HEK293 (cell line): ENCODE measurements at regions not wholly inside any gene's neighbourhood (a gene's known extent, or its start where the extent isn't known, plus 50 kb on each side); places are given as distances from the start of the nearest gene placed in this dataset.

Experiments used
- HIC1 ChIP-seq: fragments of 450-650 bp; formaldehyde crosslinking; IDR thresholded peaks from 2 replicates; pipeline ENCODE4 v1.5.1; 2016; ENCODE audit warnings: missing biosample characterization, missing genetic modification characterization
- INSM2 ChIP-seq: fragments of 450-650 bp; formaldehyde crosslinking; IDR thresholded peaks from 2 replicates; pipeline ENCODE4 v1.5.1; 2016; ENCODE audit warnings: missing biosample characterization, missing genetic modification characterization
- KLF7 ChIP-seq: fragments of 450-650 bp; formaldehyde crosslinking; IDR thresholded peaks from 2 replicates; pipeline ENCODE4 v1.5.1; 2016; ENCODE audit warnings: missing biosample characterization, missing genetic modification characterization, borderline replicate concordance
- KLF8 ChIP-seq: fragments of 450-650 bp; formaldehyde crosslinking; IDR thresholded peaks from 2 replicates; pipeline ENCODE4 v1.5.1; 2016; ENCODE audit warnings: missing biosample characterization, missing genetic modification characterization
- PATZ1 ChIP-seq: fragments of 450-650 bp; formaldehyde crosslinking; IDR thresholded peaks from 2 replicates; pipeline ENCODE4 v1.5.1; 2016; ENCODE audit warnings: missing biosample characterization, missing genetic modification characterization
- PRDM10 ChIP-seq: fragments of 450-650 bp; formaldehyde crosslinking; IDR thresholded peaks from 2 replicates; pipeline ENCODE4 v1.5.1; 2016; ENCODE audit warnings: missing biosample characterization, missing genetic modification characterization
- PRDM2 ChIP-seq: fragments of 450-650 bp; formaldehyde crosslinking; IDR thresholded peaks from 2 replicates; pipeline ENCODE4 v1.5.1; 2016; ENCODE audit warnings: missing biosample characterization, missing genetic modification characterization, borderline replicate concordance
- PRDM6 ChIP-seq: fragments of 450-650 bp; formaldehyde crosslinking; IDR thresholded peaks from 2 replicates; pipeline ENCODE4 v1.5.1; 2017; ENCODE audit warnings: missing biosample characterization, missing genetic modification characterization
- REST ChIP-seq: fragments of 450-650 bp; formaldehyde crosslinking; IDR thresholded peaks from 2 replicates; pipeline ENCODE4 v1.5.1; 2016; ENCODE audit warnings: missing biosample characterization, missing genetic modification characterization
- SP3 ChIP-seq: fragments of 450-650 bp; formaldehyde crosslinking; IDR thresholded peaks from 2 replicates; pipeline ENCODE4 v1.5.1; 2016; ENCODE audit warnings: missing biosample characterization, missing genetic modification characterization
- ZBTB6 ChIP-seq: fragments of 450-650 bp; formaldehyde crosslinking; IDR thresholded peaks from 2 replicates; pipeline ENCODE4 v1.5.1; 2017; ENCODE audit warnings: missing biosample characterization, missing genetic modification characterization
- ZNF335 ChIP-seq: fragments of 450-650 bp; formaldehyde crosslinking; conservative IDR thresholded peaks from 2 replicates; pipeline ENCODE4 v1.5.1; 2016; ENCODE audit warnings: missing biosample characterization, missing genetic modification characterization
- ZNF366 ChIP-seq: fragments of 450-650 bp; formaldehyde crosslinking; conservative IDR thresholded peaks from 2 replicates; pipeline ENCODE4 v1.5.1; 2016; ENCODE audit warnings: missing biosample characterization, missing genetic modification characterization
- ZNF558 ChIP-seq: fragments of 450-650 bp; formaldehyde crosslinking; IDR thresholded peaks from 2 replicates; pipeline ENCODE4 v1.5.1; 2016; ENCODE audit warnings: missing biosample characterization, missing genetic modification characterization
- ZNF580 ChIP-seq: fragments of 450-650 bp; formaldehyde crosslinking; IDR thresholded peaks from 2 replicates; pipeline ENCODE4 v1.5.1; 2016; ENCODE audit warnings: missing biosample characterization, missing genetic modification characterization

- TF ChIP-seq PATZ1 (no peak), PRDM10 (tag by site-specific recombination) (no peak), INSM2 (tag by site-specific recombination) (no peak), ZBTB6 (tag by site-specific recombination) (no peak), PRDM6 (tag by site-specific recombination) (0 out of 2 replicates have a peak, but pooled peaks have one; percentile 43), PRDM2 (tag by site-specific recombination) (no peak), KLF7 (tag by site-specific recombination) (no peak), SP3 (no peak), REST (no peak), KLF8 (tag by site-specific recombination) (no peak), ZNF335 (0 out of 2 replicates have a peak, but pooled peaks have one; percentile 11), HIC1 (tag by site-specific recombination) (no peak), ZNF580 (tag by site-specific recombination) (no peak), ZNF558 (tag by site-specific recombination) (no peak), ZNF366 (tag by site-specific recombination) (no peak)
Measured at GRCh38 chr6:97405818-97406409, 122.9 kb upstream of the MMS22L start (continued).
